HL-60 (cell line): ENCODE measurements at regions not wholly inside any gene's neighbourhood (a gene's known extent, or its start where the extent isn't known, plus 50 kb on each side); places are given as distances from the start of the nearest gene placed in this dataset.

ENCODE experiments used
- DNase-seq, 2 experiments: peaks; one replicate each; pipeline ENCODE4 v3.0.0-alpha.2; 2010 to 2020; ENCODE audit warnings: low read depth in 1 of 2, low spot score in 1 of 2
- H3K27ac ChIP-seq: fragments of 250-450 bp; sonication (Bioruptor Pico); replicated peaks from 2 replicates; pipeline ENCODE4 v1.5.1; 2020; ENCODE audit warnings: mild to moderate bottlenecking, moderate library complexity
- H3K27me3 ChIP-seq: fragments of 250-450 bp; sonication (Bioruptor Pico); 2 replicates; pipeline ENCODE4 v1.5.1; 2021; ENCODE audit warnings: mild to moderate bottlenecking, moderate library complexity; ENCODE audit not compliant: insufficient read depth, poor library complexity, severe bottlenecking
- H3K4me3 ChIP-seq: replicated peaks from 2 replicates; pipeline ENCODE4 v1.5.1; 2011; ENCODE audit warnings: mild to moderate bottlenecking, control low read depth, low read length; ENCODE audit not compliant: insufficient read depth
- CTCF ChIP-seq: IDR thresholded peaks from one replicate; pipeline ENCODE4 v1.5.1; 2011; ENCODE audit warnings: low read length, control low read depth, inconsistent platforms; ENCODE audit not compliant: insufficient read depth
- GABPA ChIP-seq: IDR thresholded peaks from 2 replicates; pipeline ENCODE4 v1.6.1; 2012; ENCODE audit warnings: low read depth
- POLR2AphosphoS5 ChIP-seq: IDR thresholded peaks from 2 replicates; pipeline ENCODE4 v1.6.1; 2012; ENCODE audit warnings: low read depth
- REST ChIP-seq: IDR thresholded peaks from 2 replicates; pipeline ENCODE4 v1.6.1; 2012; ENCODE audit warnings: low read depth; ENCODE audit not compliant: insufficient replicate concordance
- SPI1 ChIP-seq: IDR thresholded peaks from 2 replicates; pipeline ENCODE4 v1.6.1; 2012; ENCODE audit warnings: low read depth, mild to moderate bottlenecking, borderline replicate concordance

GRCh38 chr15:31469786-31470525 lies 143.3 kb downstream of the KLF13 start:
- no peak overlapping the region for H3K27ac ChIP-seq
- TF ChIP-seq POLR2AphosphoS5, result no peak
- TF ChIP-seq SPI1, result no peak
- no peak for TF ChIP-seq REST
- no peak for TF ChIP-seq GABPA
- TF ChIP-seq CTCF, result no peak
- H3K27me3 ChIP-seq, result no peaks in the 10 kb centered on the region
- H3K4me3 ChIP-seq, result no peak overlapping the region
- no peak for DNase-seq

- no peaks in the 10 kb centered on the region for H3K27me3 ChIP-seq
- TF ChIP-seq SPI1 (no peak), REST (no peak), CTCF (no peak), GABPA (no peak), POLR2AphosphoS5 (no peak)
- no peak overlapping the region for H3K27ac ChIP-seq
- no peak for DNase-seq
- no peak overlapping the region for H3K4me3 ChIP-seq
These were observed 144.1 kb downstream of the KLF13 start for GRCh38 chr15:31470756-31471155.

DNA sequence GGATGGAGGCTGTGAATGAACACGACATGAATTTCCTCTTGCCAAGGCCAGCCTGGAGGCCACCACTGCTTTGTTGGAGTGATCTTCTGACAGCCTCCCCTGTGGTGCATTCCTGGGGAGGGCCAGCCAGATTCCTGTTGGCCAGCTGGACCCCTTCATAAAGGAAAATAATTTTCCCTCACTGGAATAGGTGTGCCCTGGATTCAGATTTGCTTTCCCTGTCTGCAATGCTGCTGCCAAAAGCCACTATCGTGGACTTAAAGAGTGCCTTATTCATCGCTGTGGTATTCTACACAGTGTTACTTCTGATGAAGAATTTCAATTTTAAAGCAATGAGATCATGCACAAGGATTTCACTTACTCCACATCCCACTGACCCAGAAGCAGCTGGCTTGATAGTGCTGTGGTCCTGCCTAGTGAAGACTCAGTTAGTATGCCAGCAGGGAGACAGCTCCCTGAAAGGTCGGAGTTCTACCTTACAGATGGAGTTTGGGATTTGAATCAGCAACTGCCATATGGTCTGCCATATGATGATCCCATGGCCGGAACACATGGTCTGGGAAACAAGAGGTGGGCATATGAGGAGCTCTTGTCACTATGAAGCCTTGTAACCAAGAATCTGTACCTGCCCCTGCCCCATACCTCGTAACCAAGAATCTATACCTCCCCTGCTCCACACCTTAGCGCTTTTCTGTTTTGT lies 145.2 kb downstream of the KLF13 start:
- Histone ChIP-seq H3K4me3 (no peak overlapping the region), H3K27ac (no peak overlapping the region), H3K27me3 (no peaks in the 10 kb centered on the region)
- no peak for DNase-seq
- TF ChIP-seq CTCF (no peak), SPI1 (no peak), GABPA (no peak), REST (no peak), POLR2AphosphoS5 (no peak)
